Calu3 (cell line): ENCODE measurements at regions not wholly inside any gene's neighbourhood (a gene's known extent, or its start where the extent isn't known, plus 50 kb on each side); places are given as distances from the start of the nearest gene placed in this dataset.

Experiments used
- BruUV-seq: library from RNA; stranded (reverse); fragments of 400-500 nt; replicated peaks from 2 replicates; lab custom pipeline; 2021; lab: Mats Ljungman, UMichigan
- CTCF ChIA-PET: fragments of 300-600 bp; sonication (Branson Sonifier 250); formaldehyde crosslinking; loops from one replicate; lab custom pipeline; 2022; ENCODE audit warnings: antibody characterized with exemption; lab: Charles Lee
- DNase-seq: peaks from one replicate; pipeline ENCODE4 v3.0.0; 2022
- H3K27ac Mint-ChIP-seq: one replicate; pipeline ENCODE4 v1.8.0; 2022; ENCODE audit warnings: mixed read lengths; ENCODE audit not compliant: unreplicated experiment
- H3K27me3 Mint-ChIP-seq: one replicate; pipeline ENCODE4 v1.8.0; 2022; ENCODE audit warnings: mixed read lengths; ENCODE audit not compliant: unreplicated experiment
- H3K36me3 Mint-ChIP-seq: one replicate; pipeline ENCODE4 v1.8.0; 2022; ENCODE audit warnings: mild to moderate bottlenecking, moderate library complexity, mixed read lengths; ENCODE audit not compliant: insufficient read depth, unreplicated experiment
- H3K4me1 Mint-ChIP-seq: one replicate; pipeline ENCODE4 v1.8.0; 2022; ENCODE audit warnings: mild to moderate bottlenecking, low read depth, mixed read lengths; ENCODE audit not compliant: unreplicated experiment
- H3K4me3 Mint-ChIP-seq: one replicate; pipeline ENCODE4 v1.8.0; 2022; ENCODE audit warnings: mild to moderate bottlenecking, low read depth, moderate library complexity, mixed read lengths; ENCODE audit not compliant: unreplicated experiment
- H3K9me3 Mint-ChIP-seq: one replicate; pipeline ENCODE4 v1.8.0; 2022; ENCODE audit warnings: low read depth, mixed read lengths; ENCODE audit not compliant: unreplicated experiment
- CTCF ChIP-seq: fragments of 200-600 bp; IDR thresholded peaks from one replicate; pipeline ENCODE4 v1.8.0; 2022; ENCODE audit warnings: antibody characterized with exemption; ENCODE audit not compliant: unreplicated experiment
- intact Hi-C: fragments of 100-400 bp; cut with micrococcal nuclease; formaldehyde crosslinking; loops from one replicate; pipeline ENCODE4 v1.10.0; 2022; ENCODE audit not compliant: unreplicated experiment

DNA sequence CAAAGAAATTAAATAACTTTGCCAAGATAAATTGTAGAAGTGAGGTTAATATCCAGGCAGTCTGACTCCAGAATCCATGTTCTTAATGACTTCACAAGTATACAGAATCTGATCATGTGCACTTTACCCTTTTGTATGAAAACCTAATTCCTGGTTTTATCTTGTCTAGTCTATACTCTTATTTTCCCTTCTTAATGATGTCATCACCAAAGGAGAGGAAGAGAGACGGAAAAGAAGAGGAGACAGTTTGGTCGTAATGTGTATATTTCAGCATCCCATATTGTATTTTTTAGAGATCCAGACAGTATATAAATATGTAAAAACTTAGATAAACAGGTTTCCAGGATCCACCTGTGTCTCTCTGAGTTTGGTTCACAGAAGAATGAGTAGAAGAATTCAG, 159.9 kb upstream of the MDFIC start:
- DNase-seq: no peak
- Mint-ChIP-seq H3K36me3 (no peaks in the 10 kb centered on the region), H3K4me3 (no peak overlapping the region), H3K27ac (no peak overlapping the region), H3K4me1 (peaks cover 20% of the 10 kb centered on the region), H3K27me3 (no peaks in the 10 kb centered on the region), H3K9me3 (no peaks in the 10 kb centered on the region)
- no peak for TF ChIP-seq CTCF
- no TSS peak for BruUV-seq
- CTCF ChIA-PET: no interaction called here
- intact Hi-C loops: no loop called here

DNA sequence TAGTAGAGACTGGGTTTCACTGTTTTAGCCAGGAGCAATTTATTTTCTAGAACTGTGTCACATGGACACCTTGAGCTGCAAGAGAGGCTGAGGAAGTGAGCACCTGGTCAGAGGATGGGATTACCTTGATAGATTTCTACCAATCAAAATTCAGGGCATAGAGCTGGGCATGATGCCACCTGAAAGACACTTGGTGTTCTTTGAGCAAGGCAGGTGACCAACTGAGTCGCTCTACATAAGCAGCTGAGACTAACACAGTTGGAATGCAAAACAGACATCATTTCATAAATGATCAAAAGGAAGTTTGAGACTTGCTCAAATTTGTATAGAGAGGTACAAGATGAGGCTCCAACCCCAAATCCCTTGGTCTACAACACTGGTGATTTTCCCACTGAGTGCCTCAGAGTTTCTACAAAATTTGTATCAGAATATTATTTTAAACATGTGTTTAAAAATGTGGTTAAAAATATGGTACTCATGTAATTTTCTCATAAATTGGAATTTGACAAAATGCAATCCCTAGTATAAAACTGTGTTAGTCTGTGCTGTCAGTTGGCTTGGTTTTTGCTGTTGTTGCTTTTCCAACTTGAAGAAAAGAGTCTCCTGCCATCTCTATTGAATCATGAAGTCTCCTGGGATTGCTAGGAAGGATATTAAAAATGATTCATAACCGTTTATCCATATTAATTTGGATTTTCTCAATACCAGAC, 156.4 kb upstream of the MDFIC start:
- no peaks in the 10 kb centered on the region for H3K36me3 Mint-ChIP-seq
- no peak for DNase-seq
- H3K4me1 Mint-ChIP-seq: peaks cover 5% of the 10 kb centered on the region
- H3K27me3 Mint-ChIP-seq: no peaks in the 10 kb centered on the region
- CTCF ChIA-PET: no interaction called here
- no peaks in the 10 kb centered on the region for H3K9me3 Mint-ChIP-seq
- H3K4me3 Mint-ChIP-seq: no peak overlapping the region
- intact Hi-C loops: no loop called here
- BruUV-seq: no TSS peak
- no peak overlapping the region for H3K27ac Mint-ChIP-seq
- TF ChIP-seq CTCF: no peak

GRCh38 chr7:114766041-114766356, 155.9 kb upstream of the MDFIC start:
- no TSS peak for BruUV-seq
- no peaks in the 10 kb centered on the region for H3K36me3 Mint-ChIP-seq
- no peak overlapping the region for H3K27ac Mint-ChIP-seq
- no peaks in the 10 kb centered on the region for H3K27me3 Mint-ChIP-seq
- H3K4me1 Mint-ChIP-seq: no peaks in the 10 kb centered on the region
- intact Hi-C loops: no loop called here
- no peak overlapping the region for H3K4me3 Mint-ChIP-seq
- TF ChIP-seq CTCF: no peak
- CTCF ChIA-PET: no interaction called here
- H3K9me3 Mint-ChIP-seq: no peaks in the 10 kb centered on the region
- DNase-seq: no peak

- H3K9me3 Mint-ChIP-seq: no peaks in the 10 kb centered on the region
- no TSS peak for BruUV-seq
- H3K36me3 Mint-ChIP-seq: no peaks in the 10 kb centered on the region
- CTCF ChIA-PET: no interaction called here
- no peaks in the 10 kb centered on the region for H3K4me1 Mint-ChIP-seq
- H3K27me3 Mint-ChIP-seq: no peaks in the 10 kb centered on the region
- no peak for DNase-seq
- intact Hi-C loops: no loop called here
- TF ChIP-seq CTCF: no peak
- no peak overlapping the region for H3K4me3 Mint-ChIP-seq
- no peak overlapping the region for H3K27ac Mint-ChIP-seq
Observed at GRCh38 chr7:114777288-114777687, 144.6 kb upstream of the MDFIC start.
